KOPT-K1 (cell line): ENCODE measurements at regions not wholly inside any gene's neighbourhood (a gene's known extent, or its start where the extent isn't known, plus 50 kb on each side); places are given as distances from the start of the nearest gene placed in this dataset.
"Not testable (repeated sequence)": the region's sequence is repeated elsewhere in the genome, so short reads cannot be mapped to it uniquely, and the experiment has no call there.

Source experiments
- H3K27ac ChIP-seq: fragments of 200-600 bp; sonication (generic); 2 replicates; pipeline ENCODE4 v1.5.1; 2016; ENCODE audit warnings: antibody characterized with exemption, mild to moderate bottlenecking, low read depth, low read length; ENCODE audit not compliant: poor library complexity, severe bottlenecking
- H3K36me3 ChIP-seq: fragments of 200-600 bp; sonication (generic); 2 replicates; pipeline ENCODE4 v1.5.1; 2017; ENCODE audit warnings: antibody characterized with exemption, mild to moderate bottlenecking, low read length, moderate library complexity; ENCODE audit not compliant: insufficient read depth
- H3K9me3 ChIP-seq: fragments of 200-600 bp; sonication (generic); 2 replicates; pipeline ENCODE4 v1.5.1; 2017; ENCODE audit warnings: antibody characterized with exemption, low read length, mild to moderate bottlenecking; ENCODE audit not compliant: insufficient read depth, poor library complexity, severe bottlenecking

DNA sequence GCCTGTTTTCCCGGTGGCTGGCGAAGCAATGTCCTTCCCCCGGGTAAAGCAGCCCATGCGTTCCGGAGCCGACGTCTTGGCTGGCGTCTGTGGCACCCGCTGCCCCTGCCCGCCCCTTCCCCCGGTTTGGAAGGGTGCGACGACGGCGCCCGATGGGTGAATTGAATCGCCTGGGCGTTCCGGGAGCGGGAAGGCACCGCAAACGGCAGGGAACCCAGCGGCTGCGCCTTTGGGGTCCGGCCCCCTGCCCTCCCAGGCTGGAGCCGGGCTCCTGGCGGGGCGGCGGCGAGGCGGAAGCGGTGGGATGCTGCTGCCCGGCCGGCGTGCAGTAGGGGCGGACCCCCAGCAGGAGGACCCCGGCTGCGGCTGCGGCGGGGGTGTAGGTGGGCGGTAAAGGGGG, 123.6 kb upstream of the RHOU start:
- not testable (repeated sequence) for H3K27ac ChIP-seq, H3K9me3 ChIP-seq, H3K36me3 ChIP-seq

DNA sequence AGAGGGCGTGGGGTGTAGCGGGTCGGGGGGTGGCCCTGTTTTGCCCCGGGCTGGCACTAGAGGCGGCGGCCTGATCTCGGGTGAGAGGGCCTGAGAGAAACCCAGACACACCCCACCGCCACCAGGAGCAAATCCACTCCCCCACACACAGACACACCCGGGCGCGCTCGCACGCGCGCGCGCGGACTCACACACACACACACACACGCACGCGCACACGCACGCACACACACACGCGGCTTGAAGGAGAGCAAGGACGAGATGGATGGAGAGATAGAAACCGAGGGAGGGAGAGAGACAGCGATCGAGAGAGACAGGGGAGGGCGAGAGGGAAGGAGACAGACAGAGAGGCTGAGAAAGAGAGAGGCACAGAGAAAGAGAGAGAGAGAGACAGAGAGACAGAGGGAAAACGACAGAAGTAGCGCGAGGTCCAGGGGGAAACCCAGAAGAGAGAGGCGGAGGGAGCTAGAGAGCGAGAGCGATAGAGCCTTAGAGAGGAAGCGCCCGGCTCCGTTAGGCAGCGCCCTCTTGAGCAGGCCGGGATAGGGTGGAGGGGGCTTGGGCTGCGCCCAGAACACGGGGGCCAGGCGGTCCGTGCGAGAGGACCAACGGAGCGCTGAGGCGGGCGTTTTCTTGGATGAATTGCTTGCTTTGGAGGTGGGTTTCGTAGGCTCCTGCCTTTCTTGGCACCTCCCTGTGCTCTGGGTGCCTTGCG, 113.1 kb upstream of the RHOU start:
- H3K36me3 ChIP-seq, H3K27ac ChIP-seq, H3K9me3 ChIP-seq: not testable (repeated sequence)

DNA sequence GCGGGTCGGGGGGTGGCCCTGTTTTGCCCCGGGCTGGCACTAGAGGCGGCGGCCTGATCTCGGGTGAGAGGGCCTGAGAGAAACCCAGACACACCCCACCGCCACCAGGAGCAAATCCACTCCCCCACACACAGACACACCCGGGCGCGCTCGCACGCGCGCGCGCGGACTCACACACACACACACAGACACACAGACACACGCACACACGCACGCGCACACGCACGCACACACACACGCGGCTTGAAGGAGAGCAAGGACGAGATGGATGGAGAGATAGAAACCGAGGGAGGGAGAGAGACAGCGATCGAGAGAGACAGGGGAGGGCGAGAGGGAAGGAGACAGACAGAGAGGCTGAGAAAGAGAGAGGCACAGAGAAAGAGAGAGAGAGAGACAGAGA, 108.8 kb upstream of the RHOU start:
- H3K36me3 ChIP-seq, H3K9me3 ChIP-seq, H3K27ac ChIP-seq: not testable (repeated sequence)

GRCh38 chr1:228632858-228633257, 102.4 kb upstream of the RHOU start:
- not testable (repeated sequence) for H3K27ac ChIP-seq, H3K36me3 ChIP-seq, H3K9me3 ChIP-seq

DNA sequence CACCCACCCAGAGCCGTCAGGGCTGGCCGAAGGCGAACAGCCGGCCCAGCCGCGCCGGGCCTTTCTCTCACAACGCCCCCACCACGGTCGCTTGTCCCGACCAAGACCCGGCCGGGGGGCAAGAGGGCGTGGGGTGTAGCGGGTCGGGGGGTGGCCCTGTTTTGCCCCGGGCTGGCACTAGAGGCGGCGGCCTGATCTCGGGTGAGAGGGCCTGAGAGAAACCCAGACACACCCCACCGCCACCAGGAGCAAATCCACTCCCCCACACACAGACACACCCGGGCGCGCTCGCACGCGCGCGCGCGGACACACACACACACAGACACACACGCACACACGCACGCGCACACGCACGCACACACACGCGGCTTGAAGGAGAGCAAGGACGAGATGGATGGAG, 100.0 kb upstream of the RHOU start:
- not testable (repeated sequence) for H3K36me3 ChIP-seq, H3K27ac ChIP-seq, H3K9me3 ChIP-seq

- not testable (repeated sequence) for H3K36me3 ChIP-seq, H3K27ac ChIP-seq, H3K9me3 ChIP-seq
These were observed 97.8 kb upstream of the RHOU start for GRCh38 chr1:228637529-228637928.

DNA sequence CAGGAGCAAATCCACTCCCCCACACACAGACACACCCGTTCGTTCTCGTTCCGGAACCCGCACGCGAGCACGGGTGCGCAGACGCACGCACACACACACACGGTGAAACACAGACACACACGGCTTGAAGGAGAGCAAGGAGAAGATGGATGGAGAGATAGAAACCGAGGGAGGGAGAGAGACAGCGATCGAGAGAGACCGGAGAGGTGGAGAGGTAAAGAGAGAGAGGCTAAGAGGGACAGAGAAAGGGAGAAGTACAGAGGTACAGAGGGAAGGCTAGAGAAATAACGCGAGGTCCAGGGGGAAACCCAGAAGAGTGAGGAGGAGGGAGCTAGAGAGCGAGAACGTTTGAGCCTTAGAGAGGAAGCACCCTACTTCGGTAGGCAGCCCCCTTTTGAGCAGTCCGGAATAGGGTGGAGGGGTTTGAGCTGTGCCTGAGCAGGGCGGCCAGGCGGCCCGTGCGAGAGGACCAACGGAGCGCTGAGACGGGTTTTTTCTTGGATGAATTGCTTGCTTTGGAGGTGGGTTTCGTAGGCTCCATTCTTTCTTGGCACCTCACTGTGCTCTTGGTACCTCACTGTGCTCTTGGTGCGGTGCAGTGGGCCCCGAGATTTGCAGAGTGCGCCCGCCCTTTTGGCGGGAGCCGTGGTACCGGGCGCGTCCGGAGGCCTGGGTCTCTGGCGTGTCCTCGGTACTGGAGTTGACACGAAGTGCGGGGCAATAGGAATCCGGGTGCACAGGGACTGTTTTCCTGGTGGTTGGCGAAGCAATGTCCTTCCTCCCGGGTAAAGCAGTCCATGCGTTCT, 88.4 kb upstream of the RHOU start:
- H3K36me3 ChIP-seq: no peaks in the 10 kb centered on the region
- no peaks in the 10 kb centered on the region for H3K9me3 ChIP-seq
- H3K27ac ChIP-seq: peak overlapping the region; percentile 18

DNA sequence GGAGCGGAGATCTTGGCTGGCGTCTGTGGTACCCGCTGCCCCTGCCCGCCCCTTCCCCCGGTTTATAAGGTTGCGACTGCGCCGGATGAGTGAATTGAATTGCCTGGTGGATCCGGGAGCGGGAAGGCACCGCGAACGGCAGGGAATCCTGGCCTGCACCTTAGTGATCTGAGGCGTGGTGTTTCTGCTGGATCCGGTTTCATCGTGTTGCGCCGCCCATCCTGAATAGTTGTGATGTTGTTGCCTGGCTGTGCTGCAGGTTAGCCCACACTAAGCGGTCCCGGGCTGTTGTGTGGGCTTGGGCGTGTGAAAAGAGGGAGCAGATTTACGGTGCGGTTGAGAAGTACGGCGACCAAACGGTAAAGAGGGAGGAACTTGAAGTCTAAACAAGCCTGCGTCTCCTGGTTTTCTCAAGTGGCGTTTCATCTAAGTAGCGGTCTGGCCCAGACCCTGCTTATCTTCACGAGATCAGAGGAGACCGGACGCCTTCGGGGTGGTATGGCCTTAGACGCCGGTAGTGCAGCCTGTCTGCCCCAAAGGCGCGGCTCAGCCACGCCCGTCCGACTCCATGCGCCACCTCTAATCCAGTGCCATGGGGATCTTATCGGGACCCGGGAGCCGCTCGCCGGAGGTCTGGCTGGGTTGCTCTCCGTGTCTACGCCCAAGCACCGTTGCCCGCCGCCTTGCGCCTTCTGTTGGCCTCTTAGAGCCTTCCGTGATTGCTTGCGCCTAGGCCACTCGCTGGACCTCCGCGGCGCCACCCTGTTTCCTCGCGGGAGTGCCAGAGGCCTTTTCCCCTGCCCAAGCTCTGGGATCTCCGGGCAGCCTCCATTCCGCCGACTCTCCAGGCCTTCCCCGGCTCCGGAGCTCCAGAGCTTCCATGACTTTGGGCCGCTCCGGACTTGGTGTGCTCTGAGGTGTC, 87.5 kb upstream of the RHOU start:
- Histone ChIP-seq H3K9me3 (no peaks in the 10 kb centered on the region), H3K36me3 (no peaks in the 10 kb centered on the region), H3K27ac (peak overlapping the region; percentile 18)

GRCh38 chr1:228648647-228649383, 86.5 kb upstream of the RHOU start:
- no peaks in the 10 kb centered on the region for H3K9me3 ChIP-seq
- H3K27ac ChIP-seq: no peak overlapping the region
- no peaks in the 10 kb centered on the region for H3K36me3 ChIP-seq

GRCh38 chr1:228650141-228650540, 85.1 kb upstream of the RHOU start:
- Histone ChIP-seq H3K36me3 (no peaks in the 10 kb centered on the region), H3K9me3 (no peaks in the 10 kb centered on the region)

GRCh38 chr1:228650946-228651345, 84.3 kb upstream of the RHOU start:
- H3K9me3 ChIP-seq: no peaks in the 10 kb centered on the region
- no peak overlapping the region for H3K27ac ChIP-seq
- H3K36me3 ChIP-seq: no peaks in the 10 kb centered on the region

More at GRCh38 chr1:228650141-228650540, 85.1 kb upstream of the RHOU start:
- no peak overlapping the region for H3K27ac ChIP-seq

GRCh38 chr1:228652116-228652515, 83.2 kb upstream of the RHOU start:
- Histone ChIP-seq H3K36me3 (no peaks in the 10 kb centered on the region), H3K9me3 (no peaks in the 10 kb centered on the region), H3K27ac (no peak overlapping the region)

DNA sequence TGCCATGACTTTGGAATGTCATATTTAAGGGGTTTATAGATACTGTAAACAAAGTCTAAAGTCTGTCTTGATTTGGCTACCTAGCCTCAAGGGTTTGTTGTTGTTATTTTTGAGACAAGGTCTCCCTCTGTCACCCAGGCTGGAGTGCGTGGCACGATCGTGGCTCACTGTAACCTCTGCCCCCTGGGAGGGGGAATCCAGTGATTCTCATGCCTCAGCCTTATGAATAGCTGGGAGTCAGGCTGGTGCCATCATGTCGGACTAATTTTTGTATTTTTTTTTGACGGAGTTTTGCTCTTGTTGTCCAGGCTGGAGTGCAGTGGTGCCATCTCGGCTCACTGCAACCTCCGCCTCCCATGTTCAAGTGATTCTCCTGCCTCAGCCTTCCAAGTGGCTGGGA, 82.2 kb upstream of the RHOU start:
- H3K27ac ChIP-seq, H3K36me3 ChIP-seq, H3K9me3 ChIP-seq: not testable (repeated sequence)

DNA sequence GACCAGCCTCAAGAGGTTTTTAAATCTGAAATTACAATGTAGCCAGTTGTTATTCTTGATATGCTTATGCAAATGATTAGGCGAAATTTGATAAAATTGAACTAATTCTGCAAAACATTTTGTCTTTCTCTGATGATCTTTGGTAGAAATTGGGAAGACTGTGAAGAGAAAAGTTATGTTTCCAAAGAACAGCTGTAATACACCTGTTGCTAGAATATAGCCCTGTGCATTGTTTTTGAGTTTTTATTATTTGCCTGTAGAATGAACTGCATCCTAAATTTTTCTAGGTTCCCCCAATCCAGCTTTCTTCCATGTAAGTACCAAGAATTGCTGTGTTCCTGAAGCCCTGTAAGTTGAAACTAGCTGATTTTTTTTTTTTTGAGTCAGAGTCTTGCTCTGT, 81.5 kb upstream of the RHOU start:
- Histone ChIP-seq H3K9me3 (no peaks in the 10 kb centered on the region), H3K27ac (no peak overlapping the region), H3K36me3 (no peaks in the 10 kb centered on the region)
